H9 (cell line): ENCODE measurements at regions not wholly inside any gene's neighbourhood (a gene's known extent, or its start where the extent isn't known, plus 50 kb on each side); places are given as distances from the start of the nearest gene placed in this dataset.

Source experiments
- DNase-seq: peaks from one replicate; pipeline ENCODE4 v3.0.0-alpha.2; 2017
- H2AFZ ChIP-seq: one replicate; pipeline ENCODE4 v1.6.1; 2013; ENCODE audit warnings: mild to moderate bottlenecking, low read length, control low read depth, moderate library complexity
- H2AK5ac ChIP-seq: 2 replicates; pipeline ENCODE4 v1.6.1; 2013; ENCODE audit warnings: low read length, control low read depth, mixed read lengths; ENCODE audit not compliant: insufficient read length
- H2BK120ac ChIP-seq: one replicate; pipeline ENCODE4 v1.6.1; 2013; ENCODE audit warnings: low read depth, mild to moderate bottlenecking, low read length, control low read depth, inconsistent platforms; ENCODE audit not compliant: poor library complexity, severe bottlenecking
- H2BK12ac ChIP-seq: 2 replicates; pipeline ENCODE4 v1.6.1; 2013; ENCODE audit warnings: low read length, control low read depth, mixed read lengths, low read depth; ENCODE audit not compliant: insufficient read length
- H2BK15ac ChIP-seq: 2 replicates; pipeline ENCODE4 v1.6.1; 2013; ENCODE audit warnings: low read depth, low read length, control low read depth
- H2BK20ac ChIP-seq: one replicate; pipeline ENCODE4 v1.6.1; 2013; ENCODE audit warnings: low read depth, mild to moderate bottlenecking, low read length, control low read depth, inconsistent platforms; ENCODE audit not compliant: poor library complexity, severe bottlenecking
- H2BK5ac ChIP-seq: 2 replicates; pipeline ENCODE4 v1.6.1; 2013; ENCODE audit warnings: low read length, control low read depth, mixed read lengths; ENCODE audit not compliant: insufficient read length
- H3K14ac ChIP-seq: 2 replicates; pipeline ENCODE4 v1.6.1; 2013; ENCODE audit warnings: low read length, control low read depth; ENCODE audit not compliant: insufficient read depth
- H3K18ac ChIP-seq: 2 replicates; pipeline ENCODE4 v1.6.1; 2013; ENCODE audit warnings: low read depth, mild to moderate bottlenecking, mixed read lengths, low read length, control low read depth; ENCODE audit not compliant: insufficient read length
- H3K23ac ChIP-seq: 2 replicates; pipeline ENCODE4 v1.6.1; 2013; ENCODE audit warnings: low read length, control low read depth, mixed read lengths, low read depth; ENCODE audit not compliant: insufficient read length
- H3K23me2 ChIP-seq: 2 replicates; pipeline ENCODE4 v1.6.1; 2013; ENCODE audit warnings: low read depth, mild to moderate bottlenecking, mixed read lengths, low read length, control low read depth; ENCODE audit not compliant: insufficient read length, poor library complexity, severe bottlenecking
- H3K27ac ChIP-seq: 2 replicates; pipeline ENCODE4 v1.5.1; 2013; ENCODE audit warnings: low read length, control low read depth, mixed read lengths, low read depth; ENCODE audit not compliant: insufficient read length
- H3K27me3 ChIP-seq: 2 replicates; pipeline ENCODE4 v1.6.1; 2013; ENCODE audit warnings: low read length, control low read depth, inconsistent platforms; ENCODE audit not compliant: insufficient read depth
- H3K4ac ChIP-seq: 2 replicates; pipeline ENCODE4 v1.6.1; 2013; ENCODE audit warnings: low read depth, mild to moderate bottlenecking, control low read depth, inconsistent platforms, low read length, moderate library complexity
- H3K4me1 ChIP-seq: 2 replicates; pipeline ENCODE4 v1.6.1; 2013; ENCODE audit warnings: low read length, control low read depth, inconsistent platforms; ENCODE audit not compliant: insufficient read depth
- H3K4me2 ChIP-seq: 2 replicates; pipeline ENCODE4 v1.6.1; 2013; ENCODE audit warnings: low read length, control low read depth, mixed read lengths; ENCODE audit not compliant: insufficient read length, insufficient read depth
- H3K56ac ChIP-seq: 2 replicates; pipeline ENCODE4 v1.6.1; 2013; ENCODE audit warnings: low read depth, mild to moderate bottlenecking, mixed read lengths, low read length, control low read depth; ENCODE audit not compliant: insufficient read length
- H3K79me1 ChIP-seq: 2 replicates; pipeline ENCODE4 v1.6.1; 2013; ENCODE audit warnings: low read depth, mild to moderate bottlenecking, moderate library complexity, low read length, control low read depth, inconsistent platforms; ENCODE audit not compliant: insufficient read depth, poor library complexity, severe bottlenecking
- H3K79me2 ChIP-seq: 2 replicates; pipeline ENCODE4 v1.6.1; 2013; ENCODE audit warnings: low read length, control low read depth, inconsistent platforms; ENCODE audit not compliant: insufficient read depth
- H3K9ac ChIP-seq: 2 replicates; pipeline ENCODE4 v1.6.1; 2013; ENCODE audit warnings: low read length, control low read depth, mixed read lengths; ENCODE audit not compliant: insufficient read length; ENCODE audit errors: extremely low read depth
- H3K9me3 ChIP-seq: one replicate; pipeline ENCODE4 v1.6.1; 2013; ENCODE audit warnings: low read depth, low read length, inconsistent platforms; ENCODE audit not compliant: control insufficient read depth
- H3T11ph ChIP-seq: one replicate; pipeline ENCODE4 v1.6.1; 2013; ENCODE audit warnings: mild to moderate bottlenecking, low read length, control low read depth, inconsistent platforms
- H4K20me1 ChIP-seq: one replicate; pipeline ENCODE4 v1.6.1; 2013; ENCODE audit not compliant: control insufficient read depth, insufficient read length, insufficient read depth
- H4K5ac ChIP-seq: 2 replicates; pipeline ENCODE4 v1.6.1; 2013; ENCODE audit warnings: low read depth, mild to moderate bottlenecking, mixed read lengths, low read length, control low read depth; ENCODE audit not compliant: insufficient read length
- H4K8ac ChIP-seq: replicated peaks from 2 replicates; pipeline ENCODE4 v1.6.1; 2013; ENCODE audit warnings: low read length, control low read depth, mixed read lengths, low read depth; ENCODE audit not compliant: insufficient read length
- H4K91ac ChIP-seq: 2 replicates; pipeline ENCODE4 v1.6.1; 2013; ENCODE audit warnings: low read depth, mild to moderate bottlenecking, moderate library complexity, mixed read lengths, low read length, control low read depth; ENCODE audit not compliant: insufficient read length
- H3K27ac Mint-ChIP-seq, 3 experiments: 2 replicates in 2 of 3; 3 replicates in 1 of 3; pipeline ENCODE4 v1.8.0; 2020 to 2021; ENCODE audit warnings: mixed read lengths in 3 of 3, mild to moderate bottlenecking in 1 of 3, moderate library complexity in 1 of 3
- H3K27me3 Mint-ChIP-seq: 2 replicates; pipeline ENCODE4 v1.8.0; 2021; ENCODE audit warnings: low read depth, mild to moderate bottlenecking, moderate library complexity, mixed read lengths
- H3K36me3 Mint-ChIP-seq, 3 experiments: 2 replicates in 2 of 3; 3 replicates in 1 of 3; pipeline ENCODE4 v1.8.0; 2020 to 2021; ENCODE audit warnings: low read depth in 3 of 3, mixed read lengths in 3 of 3; ENCODE audit not compliant: insufficient read depth in 1 of 3
- H3K4me1 Mint-ChIP-seq, 2 experiments: 2 replicates each; pipeline ENCODE4 v1.8.0; 2020; ENCODE audit warnings: mixed read lengths in 2 of 2
- H3K4me3 Mint-ChIP-seq, 2 experiments: 2 replicates in 1 of 2; 3 replicates in 1 of 2; pipeline ENCODE4 v1.8.0; 2020 to 2021; ENCODE audit warnings: mild to moderate bottlenecking in 2 of 2, mixed read lengths in 2 of 2, moderate library complexity in 1 of 2
- H3K9me3 Mint-ChIP-seq, 2 experiments: 2 replicates in 1 of 2; 3 replicates in 1 of 2; pipeline ENCODE4 v1.8.0; 2020; ENCODE audit warnings: mild to moderate bottlenecking in 2 of 2, mixed read lengths in 2 of 2, moderate library complexity in 1 of 2
- CTCF ChIP-seq: fragments of 200-600 bp; sonication (generic); conservative IDR thresholded peaks from 3 replicates; pipeline ENCODE4 v1.8.0; 2021; ENCODE audit warnings: antibody characterized with exemption, mild to moderate bottlenecking
- WGBS: extraction: QIAGEN DNeasy Blood & Tissue Kit; methylation state at CpG from one replicate; pipeline ENCODE4 v1.1.7; 2013; ENCODE audit warnings: missing lambda C conversion rate, low lambda C conversion rate, mixed read lengths; ENCODE audit not compliant: insufficient read length; ENCODE audit errors: extremely low coverage; 5-methylcytosine and 5-hydroxymethylcytosine counted together

- Histone ChIP-seq H3K9me3 (no peaks in the 10 kb centered on the region), H4K20me1 (no peaks in the 10 kb centered on the region), H3K23me2 (no peaks in the 10 kb centered on the region), H4K91ac (no peak overlapping the region), H4K8ac (no peak overlapping the region), H3K4ac (no peak overlapping the region), H2BK15ac (no peak overlapping the region), H2AK5ac (no peak overlapping the region), H2BK20ac (no peak overlapping the region), H2BK5ac (no peak overlapping the region), H3K14ac (no peak overlapping the region; the same call in 1 of the 2 replicates), H3T11ph (no peak overlapping the region), H2AFZ (no peak overlapping the region), H3K56ac (no peak overlapping the region), H3K79me1 (no peaks in the 10 kb centered on the region), H4K5ac (no peak overlapping the region), H3K79me2 (no peaks in the 10 kb centered on the region), H2BK120ac (no peak overlapping the region), H3K27ac (no peak overlapping the region), H3K4me1 (peaks cover 5% of the 10 kb centered on the region), H3K23ac (no peak overlapping the region), H2BK12ac (no peak overlapping the region), H3K27me3 (no peaks in the 10 kb centered on the region), H3K9ac (no peak overlapping the region), H3K18ac (no peak overlapping the region), H3K4me2 (no peak overlapping the region)
- no peaks in the 10 kb centered on the region for H3K27me3 Mint-ChIP-seq
- TF ChIP-seq CTCF, result no peak
- H3K4me3 Mint-ChIP-seq, result no peak overlapping the region
- DNase-seq, result no peak
- WGBS, result no CpG with 5 or more reads among the region's 6 CpGs
- H3K27ac Mint-ChIP-seq, result no peak overlapping the region
- H3K4me1 Mint-ChIP-seq, result peaks cover 15 to 18% of the 10 kb centered on the region in 2 experiments
- H3K9me3 Mint-ChIP-seq, result no peaks in the 10 kb centered on the region
- no peaks in the 10 kb centered on the region for H3K36me3 Mint-ChIP-seq
These were observed 432.6 kb downstream of the TNS3 start for GRCh38 chr7:47149208-47149839.
